HEK293T (cell line): ENCODE measurements at regions not wholly inside any gene's neighbourhood (a gene's known extent, or its start where the extent isn't known, plus 50 kb on each side); places are given as distances from the start of the nearest gene placed in this dataset.

Experiments
- CTCF ChIA-PET: fragments of 350-600 bp; formaldehyde crosslinking; extraction: SDS; loops from one replicate; lab custom pipeline; 2021; ENCODE audit warnings: antibody characterized with exemption, inconsistent platforms; lab: Yijun Ruan, JAX
- POLR2A ChIA-PET: fragments of 350-600 bp; formaldehyde crosslinking; extraction: SDS; loops from one replicate; lab custom pipeline; 2020; ENCODE audit warnings: antibody characterized with exemption, inconsistent platforms; lab: Yijun Ruan, JAX
- DNase-seq: peaks from one replicate; pipeline ENCODE4 v3.0.0; 2012; ENCODE audit warnings: mixed read lengths; ENCODE audit errors: extremely low spot score
- ARNT ChIP-seq: fragments of 450-650 bp; IDR thresholded peaks from 2 replicates; pipeline ENCODE4 v1.6.1; 2017; ENCODE audit warnings: mild to moderate bottlenecking
- BHLHE40 ChIP-seq: fragments of 450-650 bp; IDR thresholded peaks from 2 replicates; pipeline ENCODE4 v1.6.1; 2016; ENCODE audit warnings: mild to moderate bottlenecking, moderate library complexity, borderline replicate concordance
- CTBP1 ChIP-seq: fragments of 450-650 bp; IDR thresholded peaks from 2 replicates; pipeline ENCODE4 v1.6.1; 2016; ENCODE audit warnings: borderline replicate concordance
- ELF4 ChIP-seq: fragments of 450-650 bp; IDR thresholded peaks from 2 replicates; pipeline ENCODE4 v1.6.1; 2017; ENCODE audit warnings: antibody characterized with exemption
- FOXA1 ChIP-seq: fragments of 450-650 bp; IDR thresholded peaks from 2 replicates; pipeline ENCODE4 v1.6.1; 2016; ENCODE audit warnings: mild to moderate bottlenecking
- FOXK2 ChIP-seq: fragments of 450-650 bp; IDR thresholded peaks from 2 replicates; pipeline ENCODE4 v1.6.1; 2016; ENCODE audit warnings: mild to moderate bottlenecking
- FOXM1 ChIP-seq: fragments of 450-650 bp; IDR thresholded peaks from 2 replicates; pipeline ENCODE4 v1.6.1; 2017; ENCODE audit warnings: mild to moderate bottlenecking, borderline replicate concordance
- HDGF ChIP-seq: fragments of 450-650 bp; IDR thresholded peaks from 2 replicates; pipeline ENCODE4 v1.6.1; 2017; ENCODE audit warnings: antibody characterized with exemption, borderline replicate concordance
- L3MBTL2 ChIP-seq: fragments of 450-650 bp; conservative IDR thresholded peaks from 2 replicates; pipeline ENCODE4 v1.6.1; 2016; ENCODE audit warnings: mild to moderate bottlenecking
- LEF1 ChIP-seq: fragments of 450-650 bp; IDR thresholded peaks from 2 replicates; pipeline ENCODE4 v1.6.1; 2017; ENCODE audit warnings: mild to moderate bottlenecking, borderline replicate concordance
- NFRKB ChIP-seq: fragments of 450-650 bp; IDR thresholded peaks from 2 replicates; pipeline ENCODE4 v1.6.1; 2016; ENCODE audit warnings: mild to moderate bottlenecking, moderate library complexity
- SP1 ChIP-seq: fragments of 450-650 bp; IDR thresholded peaks from 2 replicates; pipeline ENCODE4 v1.6.1; 2017
- SUZ12 ChIP-seq: fragments of 450-650 bp; IDR thresholded peaks from 2 replicates; pipeline ENCODE4 v1.6.1; 2016; ENCODE audit warnings: mild to moderate bottlenecking
- TARDBP ChIP-seq: fragments of 450-650 bp; IDR thresholded peaks from 2 replicates; pipeline ENCODE4 v1.6.1; 2016
- ZNF384 ChIP-seq: fragments of 450-650 bp; IDR thresholded peaks from 2 replicates; pipeline ENCODE4 v1.6.1; 2016
- TF ChIP-seq, protein P1 (sequence below): fragments of 450-650 bp; IDR thresholded peaks from 2 replicates; pipeline ENCODE4 v1.6.1; 2016

DNA sequence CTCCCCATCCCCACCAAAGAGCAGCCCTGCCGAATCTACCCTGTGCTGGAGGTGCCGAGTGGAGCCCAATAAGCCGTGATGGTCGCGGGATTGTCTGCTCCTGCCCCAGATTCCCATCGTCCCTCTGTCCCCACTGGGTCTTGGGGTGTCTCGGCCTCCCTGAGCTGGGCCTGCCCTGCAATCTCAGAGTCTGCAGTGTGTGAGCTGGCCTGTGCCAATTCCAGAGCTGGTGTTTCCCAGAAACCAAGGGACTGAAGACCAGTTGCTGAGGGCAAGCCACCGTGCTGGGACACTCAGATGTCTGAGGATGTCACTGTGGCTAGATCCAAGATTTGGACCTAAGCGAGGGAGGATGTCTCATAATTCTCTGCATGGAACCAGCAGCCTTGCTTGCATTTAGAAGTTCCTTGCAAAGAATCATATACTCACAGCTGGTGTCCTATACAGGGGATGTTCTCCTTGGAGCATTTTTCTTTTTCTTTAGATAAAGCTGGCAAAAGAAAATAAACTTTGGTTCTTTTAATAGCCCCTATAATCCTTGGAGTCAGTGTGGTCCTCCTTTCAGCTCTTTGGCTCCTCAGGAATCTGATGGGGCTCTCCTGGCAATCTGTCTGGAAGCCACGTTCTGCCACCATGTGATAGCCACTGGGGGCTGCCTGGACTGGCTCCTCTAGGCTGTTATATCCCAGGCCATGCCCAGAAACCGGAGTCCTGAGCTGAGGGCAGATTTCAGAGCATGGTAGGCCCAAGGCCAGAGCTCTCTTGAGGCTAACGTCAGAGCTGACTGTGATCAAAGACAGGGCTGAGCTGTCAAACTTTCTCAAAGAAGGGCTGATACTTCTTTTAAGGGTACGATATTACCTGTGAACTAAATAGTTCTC lies 140.1 kb upstream of the HAAO start:
- DNase-seq: no peak
- TF ChIP-seq LEF1 (no peak), ARNT (no peak), FOXK2 (no peak), L3MBTL2 (no peak), SUZ12 (no peak), BHLHE40 (no peak), HDGF (no peak)
- TF ChIP-seq, protein P1, sequence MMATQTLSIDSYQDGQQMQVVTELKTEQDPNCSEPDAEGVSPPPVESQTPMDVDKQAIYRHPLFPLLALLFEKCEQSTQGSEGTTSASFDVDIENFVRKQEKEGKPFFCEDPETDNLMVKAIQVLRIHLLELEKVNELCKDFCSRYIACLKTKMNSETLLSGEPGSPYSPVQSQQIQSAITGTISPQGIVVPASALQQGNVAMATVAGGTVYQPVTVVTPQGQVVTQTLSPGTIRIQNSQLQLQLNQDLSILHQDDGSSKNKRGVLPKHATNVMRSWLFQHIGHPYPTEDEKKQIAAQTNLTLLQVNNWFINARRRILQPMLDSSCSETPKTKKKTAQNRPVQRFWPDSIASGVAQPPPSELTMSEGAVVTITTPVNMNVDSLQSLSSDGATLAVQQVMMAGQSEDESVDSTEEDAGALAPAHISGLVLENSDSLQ: no peak
- POLR2A ChIA-PET: interaction anchor here (1.3 to 1.8 kb wide), 2 partner anchors 25 to 294 kb away, joined by 4 to 6 read pairs; partner anchors contain the start of gene ZFP36L2
- CTCF ChIA-PET: interaction anchor here (0.6 to 2.0 kb wide), 5 partner anchors 12 to 645 kb away, joined by 3 to 8 read pairs (median 3); no protein-coding TSS in a partner anchor

DNA sequence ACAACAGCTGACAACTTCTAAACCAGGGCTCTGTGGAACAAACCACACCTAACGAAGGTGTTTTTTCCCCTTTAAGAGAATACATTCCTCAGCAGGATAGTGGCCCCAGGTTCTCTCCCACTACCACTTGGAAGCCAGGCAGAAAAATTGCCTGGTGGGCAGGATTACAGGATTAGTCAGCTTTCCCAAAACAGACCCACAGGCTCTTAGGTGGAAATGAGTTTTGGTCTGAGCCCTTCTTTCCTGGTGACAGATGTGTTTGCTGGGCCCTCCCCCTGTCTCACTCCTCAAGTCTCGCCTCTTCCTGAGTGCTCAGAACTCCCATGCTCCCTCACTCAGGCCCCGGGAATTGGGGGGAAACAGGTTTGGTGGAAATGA lies 139.4 kb upstream of the HAAO start:
- TF ChIP-seq HDGF (no peak), TARDBP (no peak), FOXM1 (no peak), ELF4 (no peak), CTBP1 (no peak), LEF1 (no peak), NFRKB (no peak), SP1 (no peak), L3MBTL2 (no peak), ARNT (no peak), BHLHE40 (no peak), ZNF384 (no peak), FOXA1 (no peak), FOXK2 (no peak), SUZ12 (no peak)
- TF ChIP-seq, protein P1: no peak
- ChIA-PET CTCF (interaction anchor here (0.6 to 2.0 kb wide), 2 partner anchors 13 to 645 kb away, joined by 7 to 8 read pairs; no protein-coding TSS in a partner anchor), POLR2A (interaction anchor here (0.5 to 1.8 kb wide), 3 partner anchors 25 to 295 kb away, joined by 3 to 6 read pairs (median 4); partner anchors contain the start of gene ZFP36L2)
- no peak for DNase-seq

DNA sequence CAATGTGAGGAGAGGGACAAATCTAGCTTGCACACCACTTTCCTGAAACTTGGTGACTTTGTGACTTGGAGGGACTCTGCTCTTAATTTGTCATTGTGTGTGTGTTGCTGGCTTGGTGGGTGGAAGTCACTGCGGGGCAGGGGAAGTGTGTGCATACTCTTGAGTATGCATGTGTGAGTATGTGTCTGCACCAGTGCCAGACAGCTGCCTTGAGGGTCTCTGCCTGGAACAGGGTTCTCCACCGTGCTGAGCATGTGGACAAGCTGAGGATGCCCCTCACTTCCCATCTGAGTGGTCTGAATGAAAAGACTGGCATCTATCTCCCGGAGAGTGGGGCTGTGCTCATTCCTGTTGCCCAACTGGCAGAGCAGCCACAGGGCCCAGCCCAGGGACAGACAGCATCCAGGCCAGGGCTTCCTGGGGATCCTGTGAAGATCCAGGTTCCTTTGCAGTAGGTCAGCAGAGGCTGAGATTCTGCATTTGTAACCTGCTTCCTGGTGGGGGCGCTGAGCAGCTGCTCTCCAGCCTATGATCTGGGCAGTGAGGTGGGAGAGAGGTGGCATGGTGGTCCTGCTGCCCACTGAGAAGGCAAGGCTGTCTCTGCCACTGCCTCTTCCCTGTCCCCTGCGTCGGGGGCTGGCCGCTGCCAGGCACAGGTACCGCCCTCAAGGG lies 138.9 kb upstream of the HAAO start:
- POLR2A ChIA-PET: interaction anchor here (0.5 to 1.8 kb wide), 2 partner anchors 120 to 295 kb away, joined by 3 to 6 read pairs; partner anchors contain the start of gene ZFP36L2
- no peak for TF ChIP-seq ELF4
- no peak for TF ChIP-seq NFRKB
- no peak for TF ChIP-seq L3MBTL2
- TF ChIP-seq BHLHE40: no peak
- no peak for TF ChIP-seq FOXA1
- no peak for TF ChIP-seq FOXM1
- TF ChIP-seq SUZ12: no peak
- peak; percentile 48 for DNase-seq
- CTCF ChIA-PET: interaction anchor here (2.0 kb wide), 1 partner anchor 14 kb away, joined by 7 read pairs; no protein-coding TSS in a partner anchor

DNA sequence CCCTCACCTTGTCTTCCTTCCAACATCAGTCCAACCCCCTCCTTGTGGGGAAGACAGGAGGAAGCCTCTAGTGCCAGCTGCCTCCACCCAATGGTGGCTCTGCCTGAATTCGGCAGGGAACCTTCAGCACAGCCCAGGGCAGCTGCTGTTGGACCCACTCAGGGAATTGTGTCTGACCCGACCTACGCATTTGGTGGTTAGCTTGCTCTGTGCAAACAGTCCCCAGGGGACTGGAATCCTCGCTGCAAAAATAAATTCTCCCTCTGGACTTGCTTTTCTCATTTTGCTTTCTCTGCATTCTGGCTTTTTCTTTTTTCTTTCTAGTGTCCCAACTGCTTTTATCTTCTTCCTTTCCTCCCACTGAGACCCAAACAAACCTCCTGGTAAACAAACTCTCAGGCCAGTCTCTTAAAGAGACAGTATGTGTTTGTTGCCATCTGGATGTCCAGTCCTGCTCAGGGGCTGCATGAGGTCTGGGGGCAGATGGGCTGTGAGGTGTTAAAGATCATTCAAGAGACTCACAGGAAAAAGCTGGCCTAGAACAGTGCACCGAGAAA lies 137.7 kb upstream of the HAAO start:
- TF ChIP-seq BHLHE40 (no peak), ELF4 (no peak), FOXM1 (no peak), FOXA1 (no peak), CTBP1 (no peak)
- TF ChIP-seq, protein P1: no peak
- POLR2A ChIA-PET: no interaction called here
- CTCF ChIA-PET: interaction anchor here (1.1 to 1.5 kb wide), 4 partner anchors 11 to 294 kb away, joined by 3 to 8 read pairs (median 4); no protein-coding TSS in a partner anchor
- no peak for DNase-seq

DNA sequence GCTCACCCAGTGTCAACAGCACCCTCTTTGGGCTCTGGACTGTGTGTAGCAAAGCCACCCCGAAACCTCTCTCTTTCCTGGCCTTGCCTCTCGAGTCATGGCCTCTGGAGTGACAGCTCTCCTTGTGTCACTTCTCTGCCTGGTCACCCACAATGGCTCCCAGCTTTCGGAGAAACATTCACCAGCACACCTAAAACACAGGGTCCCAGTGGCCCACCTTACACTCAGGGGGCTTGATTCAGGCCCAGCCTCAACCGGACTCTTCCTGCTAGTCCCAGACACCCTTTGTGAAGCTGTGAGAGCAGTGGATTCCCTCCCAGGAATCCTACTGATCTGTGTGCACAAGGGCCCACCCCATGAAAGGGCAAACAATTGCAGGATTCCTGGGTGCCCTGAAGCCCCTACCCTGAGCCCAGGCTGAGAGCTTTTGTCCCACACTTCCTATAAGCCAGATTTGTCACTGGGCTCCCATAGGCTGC lies 137.2 kb upstream of the HAAO start:
- CTCF ChIA-PET: interaction anchor here (0.6 to 1.5 kb wide), 6 partner anchors 12 to 295 kb away, joined by 3 to 8 read pairs (median 3); no protein-coding TSS in a partner anchor

More for the DNA sequence above, 137.2 kb upstream of the HAAO start:
- POLR2A ChIA-PET: no interaction called here
- TF ChIP-seq L3MBTL2: no peak
- no peak for TF ChIP-seq SUZ12
- no peak for TF ChIP-seq ELF4
- TF ChIP-seq FOXA1: no peak
- no peak for TF ChIP-seq FOXM1
- TF ChIP-seq, protein P1: no peak
- TF ChIP-seq HDGF: no peak
- TF ChIP-seq BHLHE40: no peak
- no peak for TF ChIP-seq ZNF384
- no peak for TF ChIP-seq SP1
- TF ChIP-seq TARDBP: no peak
- TF ChIP-seq CTBP1: no peak
- DNase-seq: no peak
